HepG2 (cell line): ENCODE measurements at regions not wholly inside any gene's neighbourhood (a gene's known extent, or its start where the extent isn't known, plus 50 kb on each side); places are given as distances from the start of the nearest gene placed in this dataset.

Experiments used
- ATAC-seq: fragments of 200-7000 bp; cut with Tn5 transposase; 3 replicates; pipeline ENCODE4 v1.9.1; 2020; ENCODE audit warnings: mild to moderate bottlenecking, moderate library complexity
- BruUV-seq: library from RNA; stranded (reverse); fragments of 400-500 nt; replicated peaks from 2 replicates; lab custom pipeline; 2021; lab: Mats Ljungman, UMichigan
- CTCF ChIA-PET: fragments of 300-600 bp; formaldehyde crosslinking; extraction: SDS; loops from one replicate; lab custom pipeline; 2021; ENCODE audit warnings: low total read pairs, inconsistent platforms, low intra/inter-chr PET ratio; lab: Yijun Ruan, JAX
- POLR2A ChIA-PET: fragments of 350-600 bp; sonication (Branson Sonifier 250); formaldehyde crosslinking; loops from one replicate; lab custom pipeline; 2020; ENCODE audit warnings: antibody characterized with exemption, inconsistent platforms; lab: Yijun Ruan, JAX
- DNase-seq: peaks from one replicate; pipeline ENCODE4 v3.0.0-alpha.2; 2015; ENCODE audit warnings: low spot score
- FAIRE-seq: peaks from 3 replicates; lab custom pipeline; 2011; peaks lifted over from hg19 to GRCh38; lab: Jason Lieb, UNC
- H2AFZ ChIP-seq: one replicate; pipeline ENCODE4 v1.6.1; 2011; ENCODE audit warnings: low read length, inconsistent platforms
- H3K27ac ChIP-seq: fragments of 300-600 bp; 3 replicates; pipeline ENCODE4 v1.8.0; 2011; ENCODE audit warnings: mixed run types, mild to moderate bottlenecking, mixed read lengths, low read length, inconsistent platforms; ENCODE audit not compliant: insufficient read depth; ENCODE audit errors: extremely low read length
- H3K27me3 ChIP-seq, 2 experiments: fragments of 200-600 bp in 1 of 2; 2 replicates in 1 of 2; 3 replicates in 1 of 2; pipeline versions ENCODE4 v1.6.0 to v1.8.0; 2011; ENCODE audit warnings: low read length in 2 of 2, mild to moderate bottlenecking in 2 of 2, moderate library complexity in 2 of 2, inconsistent platforms in 1 of 2; ENCODE audit not compliant: insufficient read depth in 2 of 2, control insufficient read depth in 1 of 2
- H3K36me3 ChIP-seq, 2 experiments: fragments of 200-600 bp in 1 of 2; replicated peaks in 1 of 2; 2 replicates in 1 of 2; 3 replicates in 1 of 2; pipeline versions ENCODE4 v1.5.1 to v1.8.0; 2011; ENCODE audit warnings: low read length in 2 of 2, inconsistent platforms in 1 of 2; ENCODE audit not compliant: insufficient read depth in 2 of 2, control insufficient read depth in 1 of 2
- H3K4me1 ChIP-seq: 2 replicates; pipeline ENCODE4 v1.5.1; 2012; ENCODE audit warnings: low read length, inconsistent platforms; ENCODE audit not compliant: insufficient read depth
- H3K4me2 ChIP-seq: 2 replicates; pipeline ENCODE4 v1.6.0; 2011; ENCODE audit warnings: low read depth, low read length, inconsistent platforms
- H3K4me3 ChIP-seq, 3 experiments: fragments of 200-600 bp in 1 of 3; sonication (generic), shearing (Covaris generic) in 1 of 3; replicated peaks in 1 of 3; 2 replicates each; pipeline ENCODE4 v1.5.1; 2011 to 2016; ENCODE audit warnings: low read length in 3 of 3, inconsistent platforms in 2 of 3, low read depth in 2 of 3, mild to moderate bottlenecking in 2 of 3, control low read depth in 1 of 3, mixed read lengths in 1 of 3; ENCODE audit not compliant: insufficient read depth in 1 of 3
- H3K79me2 ChIP-seq: one replicate; pipeline ENCODE4 v1.6.1; 2011; ENCODE audit warnings: low read length, inconsistent platforms; ENCODE audit not compliant: insufficient read depth
- H3K9ac ChIP-seq: 2 replicates; pipeline ENCODE4 v1.6.0; 2011; ENCODE audit warnings: mild to moderate bottlenecking, low read depth, low read length, inconsistent platforms; ENCODE audit not compliant: insufficient read depth
- H3K9me3 ChIP-seq: 2 replicates; pipeline ENCODE4 v1.5.1; 2012; ENCODE audit warnings: mild to moderate bottlenecking, low read length
- H4K20me1 ChIP-seq: 2 replicates; pipeline ENCODE4 v1.6.0; 2011; ENCODE audit warnings: inconsistent platforms, mild to moderate bottlenecking, low read length, moderate library complexity; ENCODE audit not compliant: insufficient read depth
- ATF4 ChIP-seq, 2 experiments: fragments of 450-650 bp in 1 of 2; sonication (generic) in 1 of 2; formaldehyde crosslinking; IDR thresholded peaks; 2 replicates each; pipeline versions ENCODE4 v1.5.0 to v1.8.0; 2020 to 2022; ENCODE audit warnings: mild to moderate bottlenecking in 1 of 2, missing genetic modification reagents in 1 of 2
- E2F2 ChIP-seq: sonication (generic); formaldehyde crosslinking; IDR thresholded peaks from 2 replicates; pipeline ENCODE4 v1.4.0; 2020; ENCODE audit warnings: missing genetic modification reagents, borderline replicate concordance
- FOSL1 ChIP-seq: sonication (generic); formaldehyde crosslinking; IDR thresholded peaks from 2 replicates; pipeline ENCODE4 v1.9.0; 2021; ENCODE audit warnings: missing genetic modification reagents, borderline replicate concordance
- FOXK1 ChIP-seq: sonication (generic); formaldehyde crosslinking; IDR thresholded peaks from 2 replicates; pipeline ENCODE4 v1.4.0; 2020; ENCODE audit warnings: low read depth, missing genetic modification reagents, borderline replicate concordance
- KDM3A ChIP-seq: IDR thresholded peaks from 2 replicates; pipeline ENCODE4 v1.6.1; 2018; ENCODE audit warnings: low read depth, missing compliant biosample characterization
- MAF1 ChIP-seq: sonication (generic); formaldehyde crosslinking; IDR thresholded peaks from 2 replicates; pipeline ENCODE4 v1.5.0; 2020; ENCODE audit warnings: missing genetic modification reagents, borderline replicate concordance
- POGZ ChIP-seq: sonication (generic); formaldehyde crosslinking; IDR thresholded peaks from 2 replicates; pipeline ENCODE4 v1.4.0; 2020; ENCODE audit warnings: mild to moderate bottlenecking, missing genetic modification reagents
- SKI ChIP-seq: fragments of 450-650 bp; IDR thresholded peaks from one replicate; pipeline ENCODE4 v1.6.1; 2018; ENCODE audit warnings: mild to moderate bottlenecking; ENCODE audit not compliant: partially characterized antibody
- TBL1XR1 ChIP-seq: fragments of 150-350 bp; IDR thresholded peaks from 2 replicates; pipeline ENCODE4 v1.6.1; 2014; ENCODE audit warnings: borderline replicate concordance, low read length; ENCODE audit not compliant: partially characterized antibody
- THAP11 ChIP-seq: IDR thresholded peaks from 2 replicates; pipeline ENCODE4 v1.6.1; 2016; ENCODE audit warnings: missing biosample characterization, missing genetic modification reagents
- TRIM22 ChIP-seq: fragments of 450-650 bp; IDR thresholded peaks from 2 replicates; pipeline ENCODE4 v1.6.1; 2017
- ZFP82 ChIP-seq: sonication (generic); formaldehyde crosslinking; IDR thresholded peaks from 2 replicates; pipeline ENCODE4 v1.5.1; 2020; ENCODE audit warnings: mild to moderate bottlenecking, missing genetic modification reagents, borderline replicate concordance
- ZNF256 ChIP-seq: sonication (generic); formaldehyde crosslinking; conservative IDR thresholded peaks from 2 replicates; pipeline ENCODE4 v1.4.0; 2020; ENCODE audit warnings: missing genetic modification reagents
- ZNF44 ChIP-seq: sonication (generic); formaldehyde crosslinking; IDR thresholded peaks from 2 replicates; pipeline ENCODE4 v1.5.1; 2020; ENCODE audit warnings: mild to moderate bottlenecking, missing genetic modification reagents
- ZNF441 ChIP-seq: sonication (generic); formaldehyde crosslinking; IDR thresholded peaks from 2 replicates; pipeline ENCODE4 v1.7.0; 2021; ENCODE audit warnings: missing genetic modification reagents, borderline replicate concordance
- ZNF7 ChIP-seq: IDR thresholded peaks from 2 replicates; pipeline ENCODE4 v1.6.1; 2016; ENCODE audit warnings: missing biosample characterization, missing genetic modification reagents
- ZNF768 ChIP-seq: sonication (generic); formaldehyde crosslinking; IDR thresholded peaks from 2 replicates; pipeline ENCODE4 v1.4.0; 2020; ENCODE audit warnings: missing genetic modification reagents
- ZNF816 ChIP-seq: sonication (generic); formaldehyde crosslinking; IDR thresholded peaks from 2 replicates; pipeline ENCODE4 v1.8.0; 2022; ENCODE audit warnings: missing genetic modification reagents, mild to moderate bottlenecking, borderline replicate concordance
- ZNF883 ChIP-seq: sonication (generic); formaldehyde crosslinking; IDR thresholded peaks from 2 replicates; pipeline ENCODE4 v1.5.1; 2020; ENCODE audit warnings: mild to moderate bottlenecking, missing genetic modification reagents; ENCODE audit errors: not compliant biosample characterization
- ZNF891 ChIP-seq: sonication (generic); formaldehyde crosslinking; IDR thresholded peaks from 2 replicates; pipeline ENCODE4 v1.5.0; 2020; ENCODE audit warnings: mild to moderate bottlenecking, missing genetic modification reagents
- WGBS: methylation state at CpG from one replicate; pipeline ENCODE4 v1.1.6; 2017; ENCODE audit warnings: low lambda C conversion rate; 5-methylcytosine and 5-hydroxymethylcytosine counted together
- in situ Hi-C: cut with HindIII; loops from 2 replicates; pipeline ENCODE4 v1.10.0; 2017; ENCODE audit warnings: low pct_unique_long_range_greater_than_20kb; ENCODE audit not compliant: extremely low pct_ligation_motif_present
- intact Hi-C: fragments of 100-400 bp; cut with micrococcal nuclease; formaldehyde crosslinking; loops from one replicate; pipeline ENCODE4 v1.10.0; 2022; ENCODE audit not compliant: unreplicated experiment

- TF ChIP-seq ATF4 (CRISPR knock-in tag; IDR thresholded peaks at IDR 0.05) (no peak), ZNF7 (CRISPR knock-in tag) (no peak)
- TF ChIP-seq, all 625 proteins: peak for 0
Observed at GRCh38 chr6:156658186-156658965, 118.8 kb upstream of the ARID1B start (continued).

- WGBS = 0% methylated on average over 1 of the region's 5 CpGs
- Histone ChIP-seq H3K27me3 (peaks cover 2 to 34% of the 10 kb centered on the region in 2 experiments; a peak in 3 of 5 replicates), H3K9me3 (no peaks in the 10 kb centered on the region), H3K36me3 (no peaks in the 10 kb centered on the region), H3K79me2 (no peaks in the 10 kb centered on the region), H3K4me2 (no peak overlapping the region), H3K4me3 (no peak overlapping the region), H4K20me1 (no peaks in the 10 kb centered on the region), H3K9ac (no peak overlapping the region), H2AFZ (no peak overlapping the region), H3K4me1 (no peaks in the 10 kb centered on the region), H3K27ac (no peak overlapping the region)
- in situ Hi-C loops = loop anchor here (10.0 kb wide), 1 partner anchor 92 kb away; no protein-coding TSS in a partner anchor
- intact Hi-C loops = no loop called here
- FAIRE-seq (no peak), ATAC-seq (no peak), DNase-seq (no peak)
- POLR2A ChIA-PET = no interaction called here
- no TSS peak for BruUV-seq
- CTCF ChIA-PET = no interaction called here
- TF ChIP-seq TRIM22 = no peak
- TF ChIP-seq ZFP82 = no peak
- TF ChIP-seq E2F2 (CRISPR knock-in tag) = no peak
- TF ChIP-seq ZNF441 (CRISPR knock-in tag) = no peak
- no peak for TF ChIP-seq POGZ
- no peak for TF ChIP-seq TBL1XR1
- no peak for TF ChIP-seq ZNF256 (CRISPR knock-in tag)
- TF ChIP-seq ZNF768 (CRISPR knock-in tag) = no peak
- TF ChIP-seq ZNF883 = no peak
- no peak for TF ChIP-seq ZNF891 (CRISPR knock-in tag)
- no peak for TF ChIP-seq ZNF44 (CRISPR knock-in tag)
- no peak for TF ChIP-seq SKI
- TF ChIP-seq MAF1 = no peak
- TF ChIP-seq FOXK1 (CRISPR knock-in tag) = no peak
- no peak for TF ChIP-seq KDM3A (CRISPR knock-in tag)
- TF ChIP-seq THAP11 (CRISPR knock-in tag) = no peak
- no peak for TF ChIP-seq FOSL1 (CRISPR knock-in tag)
- no peak for TF ChIP-seq ZNF816 (CRISPR knock-in tag)
Observed at GRCh38 chr6:156657296-156657695, 119.9 kb upstream of the ARID1B start.
